NCI-H226 (cell line): ENCODE measurements at regions not wholly inside any gene's neighbourhood (a gene's known extent, or its start where the extent isn't known, plus 50 kb on each side); places are given as distances from the start of the nearest gene placed in this dataset.
"Not testable (repeated sequence)": the region's sequence is repeated elsewhere in the genome, so short reads cannot be mapped to it uniquely, and the experiment has no call there.

Experiments used
- DNase-seq: peaks from one replicate; pipeline ENCODE4 v3.0.0-alpha.2; 2015

- DNase-seq: no peak
Observed at GRCh38 chr4:132694775-132695174, 454.3 kb upstream of the PCDH10 start.

GRCh38 chr4:132697505-132697904, 451.6 kb upstream of the PCDH10 start:
- DNase-seq: not testable (repeated sequence)

- no peak for DNase-seq
Observed at GRCh38 chr4:132707955-132708354, 441.1 kb upstream of the PCDH10 start.

- DNase-seq: no peak
Observed at GRCh38 chr4:132709056-132709455, 440.0 kb upstream of the PCDH10 start.

GRCh38 chr4:132710971-132711370, 438.1 kb upstream of the PCDH10 start:
- DNase-seq: no peak

GRCh38 chr4:132737344-132737743, 411.8 kb upstream of the PCDH10 start:
- DNase-seq: no peak

GRCh38 chr4:132759199-132759780, 389.8 kb upstream of the PCDH10 start:
- DNase-seq: no peak

GRCh38 chr4:132763465-132763864, 385.6 kb upstream of the PCDH10 start:
- DNase-seq: no peak

GRCh38 chr4:132767901-132768300, 381.2 kb upstream of the PCDH10 start:
- DNase-seq: no peak

GRCh38 chr4:132770776-132771175, 378.3 kb upstream of the PCDH10 start:
- DNase-seq: no peak

GRCh38 chr4:132792310-132792709, 356.8 kb upstream of the PCDH10 start:
- DNase-seq: no peak

- DNase-seq: no peak
Observed at GRCh38 chr4:132797856-132798255, 351.2 kb upstream of the PCDH10 start.

GRCh38 chr4:132809298-132810032, 339.6 kb upstream of the PCDH10 start:
- DNase-seq: no peak

GRCh38 chr4:132813061-132813460, 336.0 kb upstream of the PCDH10 start:
- not testable (repeated sequence) for DNase-seq

GRCh38 chr4:132818091-132818490, 331.0 kb upstream of the PCDH10 start:
- no peak for DNase-seq

GRCh38 chr4:132823419-132823818, 325.7 kb upstream of the PCDH10 start:
- DNase-seq: no peak

- DNase-seq: no peak
Observed at GRCh38 chr4:132824761-132825160, 324.3 kb upstream of the PCDH10 start.

GRCh38 chr4:132827522-132827921, 321.6 kb upstream of the PCDH10 start:
- DNase-seq: no peak

GRCh38 chr4:132838244-132838643, 310.9 kb upstream of the PCDH10 start:
- no peak for DNase-seq

GRCh38 chr4:132839070-132839469, 310.0 kb upstream of the PCDH10 start:
- no peak for DNase-seq

- DNase-seq: no peak
Observed at GRCh38 chr4:132859929-132860328, 289.2 kb upstream of the PCDH10 start.

- no peak for DNase-seq
Observed at GRCh38 chr4:132860976-132861375, 288.1 kb upstream of the PCDH10 start.

GRCh38 chr4:132863619-132864018, 285.5 kb upstream of the PCDH10 start:
- no peak for DNase-seq

- DNase-seq: no peak
Observed at GRCh38 chr4:132865458-132865857, 283.6 kb upstream of the PCDH10 start.

- no peak for DNase-seq
Observed at GRCh38 chr4:132865922-132866321, 283.2 kb upstream of the PCDH10 start.
